ENCODE measurements at regions not wholly inside any gene's neighbourhood (a gene's known extent, or its start where the extent isn't known, plus 50 kb on each side); places are given as distances from the start of the nearest gene placed in this dataset.

GRCh38 chr13:103394618-103395017 is 328.4 kb upstream of the SLC10A2 start:
- TF ChIP-seq FOXM1 (IDR thresholded peaks at IDR 0.05; ENCODE audit: borderline replicate concordance, low read depth) (no peak), RAD21 (IDR thresholded peaks at IDR 0.05; ENCODE audit: low read depth) (no peak), TEAD4 (IDR thresholded peaks at IDR 0.05) (no peak), CEBPB (IDR thresholded peaks at IDR 0.05) (no peak), EGR1 (IDR thresholded peaks at IDR 0.05) (no peak), TAF1 (IDR thresholded peaks at IDR 0.05; ENCODE audit: low read depth) (no peak), YY1 (IDR thresholded peaks at IDR 0.05; ENCODE audit: low read depth) (no peak)

- TF ChIP-seq TEAD4 (IDR thresholded peaks at IDR 0.05) (no peak), YY1 (IDR thresholded peaks at IDR 0.05; ENCODE audit: low read depth) (no peak), EGR1 (IDR thresholded peaks at IDR 0.05) (no peak), NFIC (IDR thresholded peaks at IDR 0.05) (no peak), CREB1 (IDR thresholded peaks at IDR 0.05; ENCODE audit: low read depth) (no peak), FOXM1 (IDR thresholded peaks at IDR 0.05; ENCODE audit: borderline replicate concordance, low read depth) (no peak), USF1 (IDR thresholded peaks at IDR 0.05) (no peak), RAD21 (IDR thresholded peaks at IDR 0.05; ENCODE audit: low read depth) (no peak), CEBPB (IDR thresholded peaks at IDR 0.05) (no peak)
These were observed 325.7 kb upstream of the SLC10A2 start for GRCh38 chr13:103391936-103392335.

GRCh38 chr13:103388839-103389238 is 322.6 kb upstream of the SLC10A2 start:
- TF ChIP-seq FOXM1 (IDR thresholded peaks at IDR 0.05; ENCODE audit: borderline replicate concordance, low read depth) = no peak
- no peak for TF ChIP-seq TAF1 (IDR thresholded peaks at IDR 0.05; ENCODE audit: low read depth)
- no peak for TF ChIP-seq TCF12 (IDR thresholded peaks at IDR 0.05; ENCODE audit: low read depth)
- no peak for TF ChIP-seq CREB1 (IDR thresholded peaks at IDR 0.05; ENCODE audit: low read depth)

- TF ChIP-seq YY1 (IDR thresholded peaks at IDR 0.05; ENCODE audit: low read depth) (no peak), FOXM1 (IDR thresholded peaks at IDR 0.05; ENCODE audit: borderline replicate concordance, low read depth) (no peak)
- TF ChIP-seq, protein P1, sequence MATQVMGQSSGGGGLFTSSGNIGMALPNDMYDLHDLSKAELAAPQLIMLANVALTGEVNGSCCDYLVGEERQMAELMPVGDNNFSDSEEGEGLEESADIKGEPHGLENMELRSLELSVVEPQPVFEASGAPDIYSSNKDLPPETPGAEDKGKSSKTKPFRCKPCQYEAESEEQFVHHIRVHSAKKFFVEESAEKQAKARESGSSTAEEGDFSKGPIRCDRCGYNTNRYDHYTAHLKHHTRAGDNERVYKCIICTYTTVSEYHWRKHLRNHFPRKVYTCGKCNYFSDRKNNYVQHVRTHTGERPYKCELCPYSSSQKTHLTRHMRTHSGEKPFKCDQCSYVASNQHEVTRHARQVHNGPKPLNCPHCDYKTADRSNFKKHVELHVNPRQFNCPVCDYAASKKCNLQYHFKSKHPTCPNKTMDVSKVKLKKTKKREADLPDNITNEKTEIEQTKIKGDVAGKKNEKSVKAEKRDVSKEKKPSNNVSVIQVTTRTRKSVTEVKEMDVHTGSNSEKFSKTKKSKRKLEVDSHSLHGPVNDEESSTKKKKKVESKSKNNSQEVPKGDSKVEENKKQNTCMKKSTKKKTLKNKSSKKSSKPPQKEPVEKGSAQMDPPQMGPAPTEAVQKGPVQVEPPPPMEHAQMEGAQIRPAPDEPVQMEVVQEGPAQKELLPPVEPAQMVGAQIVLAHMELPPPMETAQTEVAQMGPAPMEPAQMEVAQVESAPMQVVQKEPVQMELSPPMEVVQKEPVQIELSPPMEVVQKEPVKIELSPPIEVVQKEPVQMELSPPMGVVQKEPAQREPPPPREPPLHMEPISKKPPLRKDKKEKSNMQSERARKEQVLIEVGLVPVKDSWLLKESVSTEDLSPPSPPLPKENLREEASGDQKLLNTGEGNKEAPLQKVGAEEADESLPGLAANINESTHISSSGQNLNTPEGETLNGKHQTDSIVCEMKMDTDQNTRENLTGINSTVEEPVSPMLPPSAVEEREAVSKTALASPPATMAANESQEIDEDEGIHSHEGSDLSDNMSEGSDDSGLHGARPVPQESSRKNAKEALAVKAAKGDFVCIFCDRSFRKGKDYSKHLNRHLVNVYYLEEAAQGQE (IDR thresholded peaks at IDR 0.05; ENCODE audit: low read depth) = peak; percentile 74
These were observed 320.1 kb upstream of the SLC10A2 start for GRCh38 chr13:103386341-103386740.

DNA sequence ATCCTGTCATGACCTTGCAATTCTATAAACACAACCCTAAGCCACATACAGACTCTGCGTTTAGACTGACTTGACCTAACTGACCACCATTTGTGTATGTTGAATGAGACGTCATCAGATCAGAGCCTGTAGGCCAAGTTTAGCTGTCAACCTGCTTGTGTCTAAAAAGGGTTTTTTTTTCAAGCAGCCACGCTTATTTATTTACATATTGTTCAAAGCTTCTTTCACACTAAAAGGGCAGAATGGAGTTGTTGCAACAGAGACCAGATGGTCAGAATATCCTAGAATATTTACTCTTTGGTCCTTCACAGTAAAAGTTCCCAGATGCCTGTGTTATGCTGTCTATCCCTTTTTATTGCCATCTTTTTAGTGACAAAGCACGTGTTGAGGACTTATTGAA is 307.7 kb upstream of the SLC10A2 start:
- TF ChIP-seq RAD21 (IDR thresholded peaks at IDR 0.05; ENCODE audit: low read depth) = no peak

DNA sequence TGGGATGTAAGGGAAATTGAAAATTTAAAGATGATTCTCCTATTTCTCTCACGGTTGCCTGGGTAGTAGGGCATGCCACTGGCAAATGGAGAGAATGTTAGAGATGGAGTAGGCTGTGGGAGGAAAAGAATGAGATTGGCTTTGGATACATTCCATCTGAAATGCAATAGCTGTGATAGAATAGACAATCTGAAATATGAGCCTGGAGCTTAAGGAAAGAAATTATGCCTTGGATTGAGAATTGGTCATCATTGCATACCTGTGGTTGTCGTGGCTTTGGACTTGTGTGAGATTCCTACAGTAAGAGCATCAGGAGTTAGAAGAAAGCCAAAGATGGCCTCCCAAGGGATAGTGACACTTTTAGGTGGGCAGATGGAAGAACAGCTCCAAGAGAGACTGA is 305.1 kb upstream of the SLC10A2 start:
- TF ChIP-seq MAX (IDR thresholded peaks at IDR 0.05) = no peak
- no peak for TF ChIP-seq USF1 (IDR thresholded peaks at IDR 0.05)

DNA sequence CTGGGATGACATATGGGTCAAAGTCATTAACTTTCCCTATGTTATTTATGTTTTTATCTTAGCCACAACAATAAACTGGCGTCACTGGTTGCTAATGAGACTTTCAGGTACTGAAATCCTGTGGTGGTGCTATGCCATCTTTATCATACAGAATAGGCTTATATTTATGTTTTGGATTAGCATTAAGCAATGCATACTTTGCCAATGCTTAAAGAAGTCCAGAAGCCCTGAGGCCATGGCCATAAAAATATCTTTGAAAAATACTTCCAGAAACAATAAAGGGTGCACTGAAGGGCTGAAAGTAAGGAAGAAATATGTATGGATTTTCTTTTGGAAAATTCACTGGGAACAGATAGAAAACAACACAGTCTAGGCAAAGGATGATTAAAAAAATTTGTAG is 304.6 kb upstream of the SLC10A2 start:
- TF ChIP-seq RAD21 (IDR thresholded peaks at IDR 0.05; ENCODE audit: low read depth) = no peak

GRCh38 chr13:103358255-103358932 is 292.2 kb upstream of the SLC10A2 start:
- TF ChIP-seq TCF12 (IDR thresholded peaks at IDR 0.05; ENCODE audit: low read depth) (no peak), YY1 (IDR thresholded peaks at IDR 0.05; ENCODE audit: low read depth) (no peak), USF1 (IDR thresholded peaks at IDR 0.05) (no peak), CREB1 (IDR thresholded peaks at IDR 0.05; ENCODE audit: low read depth) (no peak), EGR1 (IDR thresholded peaks at IDR 0.05) (no peak), FOXM1 (IDR thresholded peaks at IDR 0.05; ENCODE audit: borderline replicate concordance, low read depth) (no peak), RAD21 (IDR thresholded peaks at IDR 0.05; ENCODE audit: low read depth) (no peak), EP300 (IDR thresholded peaks at IDR 0.05; ENCODE audit: borderline replicate concordance) (no peak), MAX (IDR thresholded peaks at IDR 0.05) (no peak), TEAD4 (IDR thresholded peaks at IDR 0.05) (no peak), CEBPB (IDR thresholded peaks at IDR 0.05) (no peak), TAF1 (IDR thresholded peaks at IDR 0.05; ENCODE audit: low read depth) (no peak), NFIC (IDR thresholded peaks at IDR 0.05) (no peak), ZBTB7A (IDR thresholded peaks at IDR 0.05; ENCODE audit: low read depth) (no peak)
- TF ChIP-seq, protein P1 (IDR thresholded peaks at IDR 0.05; ENCODE audit: low read depth) = no peak
